NCI-H345 treated with DMSO at 0.1 percent for 48 hours (cell line): ENCODE measurements at regions not wholly inside any gene's neighbourhood (a gene's known extent, or its start where the extent isn't known, plus 50 kb on each side); places are given as distances from the start of the nearest gene placed in this dataset.

Experiments
- DNase-seq: peaks from one replicate; lab custom pipeline; 2025; ENCODE audit not compliant: unreplicated experiment; lab: John Stamatoyannopoulos, UW

DNA sequence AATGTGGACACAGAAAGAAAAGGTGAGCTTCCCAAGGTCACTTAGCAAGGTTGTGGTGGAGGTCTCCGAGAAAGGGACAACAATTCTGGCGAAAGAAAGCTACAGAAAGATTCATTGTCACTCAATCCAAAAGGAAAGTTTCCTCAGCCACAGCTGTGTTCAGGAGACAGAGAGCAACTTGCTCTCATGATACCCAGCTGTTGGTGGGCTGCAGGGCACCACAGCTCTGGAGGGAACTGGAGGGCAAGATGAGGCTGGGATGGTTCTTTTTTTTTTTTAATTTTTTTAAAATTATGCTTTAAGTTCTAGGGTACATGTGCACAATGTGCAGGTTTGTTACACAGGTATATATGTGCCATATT, 50.7 kb upstream of the VTCN1 start:
- DNase-seq: no peak

DNA sequence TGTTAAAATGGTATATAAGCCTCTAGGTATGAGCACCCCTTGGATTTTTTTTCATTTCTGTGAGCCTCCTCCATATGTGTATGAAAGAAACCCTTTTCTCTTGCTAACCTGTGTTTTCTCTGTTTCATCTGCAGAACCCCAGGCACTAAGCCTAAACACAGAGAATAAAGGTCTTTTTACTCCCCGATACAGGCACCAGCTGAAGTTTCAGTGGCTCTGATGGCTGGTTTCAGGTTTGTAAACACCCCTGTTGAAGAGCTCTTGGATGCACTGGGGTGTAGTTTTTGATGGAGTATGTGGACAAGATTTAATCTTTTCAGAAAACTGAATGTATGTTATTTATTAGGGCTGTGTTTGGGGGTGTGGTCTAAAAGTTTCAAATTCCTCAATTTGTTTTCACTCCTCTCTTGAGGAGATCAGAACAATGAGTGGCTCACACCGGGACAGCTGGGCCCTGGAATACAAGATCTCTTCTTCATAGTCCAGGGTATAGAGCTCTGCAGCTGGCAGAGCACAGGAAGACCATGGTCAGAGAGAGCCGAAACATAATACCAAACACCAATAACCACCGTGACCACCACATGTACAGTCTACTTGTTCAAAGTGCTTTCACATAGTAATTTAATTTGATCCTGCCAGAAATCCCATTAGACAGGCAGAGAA, 50.2 kb upstream of the VTCN1 start:
- DNase-seq: no peak
